ENCODE measurements at regions not wholly inside any gene's neighbourhood (a gene's known extent, or its start where the extent isn't known, plus 50 kb on each side); places are given as distances from the start of the nearest gene placed in this dataset.
"Not testable (repeated sequence)": the region's sequence is repeated elsewhere in the genome, so short reads cannot be mapped to it uniquely, and the experiment has no call there.

DNA sequence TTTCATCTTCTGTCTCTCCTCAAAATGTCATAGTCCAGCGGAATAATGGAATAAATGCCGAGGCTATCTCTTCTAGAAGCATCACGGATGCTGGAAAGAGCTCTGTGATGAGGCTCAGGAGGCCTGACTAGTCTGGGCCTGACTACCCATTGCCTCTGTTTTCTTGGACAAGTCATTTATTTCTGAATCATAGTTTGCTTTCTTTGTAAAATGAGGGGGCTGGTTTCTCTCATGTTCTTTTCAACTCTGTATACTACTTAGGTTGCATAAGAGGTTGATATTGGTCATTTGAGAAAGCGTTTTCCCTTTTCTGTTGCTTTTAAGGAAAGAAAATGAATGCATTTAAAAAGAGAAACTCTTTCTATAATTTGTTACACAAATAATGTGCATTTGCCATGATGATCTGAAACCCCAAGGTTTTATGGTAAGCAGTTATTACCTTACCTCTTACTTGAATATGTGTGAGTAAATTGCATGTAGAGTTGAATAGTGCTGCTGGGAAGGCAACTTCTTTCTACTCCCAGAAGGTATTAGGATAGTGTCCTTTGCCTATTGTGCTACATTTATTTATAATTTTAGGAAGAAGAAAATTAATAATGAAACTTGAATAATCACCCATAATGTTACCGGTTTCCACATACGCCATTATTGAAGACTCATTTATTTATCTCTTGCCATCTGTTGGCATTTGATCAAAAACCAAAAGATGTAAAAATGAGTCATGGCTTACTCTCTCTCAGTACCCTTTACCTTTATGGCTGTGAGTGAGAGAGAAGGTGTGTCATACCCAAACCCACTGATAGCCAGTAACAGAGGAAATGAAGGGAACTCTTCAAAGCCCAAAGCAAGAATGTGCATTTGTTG, 179.1 kb downstream of the FASLG start:
- no peak overlapping the region for H3K27ac ChIP-seq
- H3K9ac ChIP-seq (ENCODE audit: low read depth in 2 of 2, low read length in 2 of 2), result no peak overlapping the region
- intact Hi-C loops (cut with DNase I), result no loop called here
- no peak overlapping the region for H3K4me3 ChIP-seq
- no peak for DNase-seq
- H3K36me3 ChIP-seq, result no peaks in the 10 kb centered on the region
- H3K4me1 ChIP-seq, result no peaks in the 10 kb centered on the region
- no peaks in the 10 kb centered on the region for H3K27me3 ChIP-seq
- no peaks in the 10 kb centered on the region for H3K9me3 ChIP-seq
- TF ChIP-seq, protein P1, sequence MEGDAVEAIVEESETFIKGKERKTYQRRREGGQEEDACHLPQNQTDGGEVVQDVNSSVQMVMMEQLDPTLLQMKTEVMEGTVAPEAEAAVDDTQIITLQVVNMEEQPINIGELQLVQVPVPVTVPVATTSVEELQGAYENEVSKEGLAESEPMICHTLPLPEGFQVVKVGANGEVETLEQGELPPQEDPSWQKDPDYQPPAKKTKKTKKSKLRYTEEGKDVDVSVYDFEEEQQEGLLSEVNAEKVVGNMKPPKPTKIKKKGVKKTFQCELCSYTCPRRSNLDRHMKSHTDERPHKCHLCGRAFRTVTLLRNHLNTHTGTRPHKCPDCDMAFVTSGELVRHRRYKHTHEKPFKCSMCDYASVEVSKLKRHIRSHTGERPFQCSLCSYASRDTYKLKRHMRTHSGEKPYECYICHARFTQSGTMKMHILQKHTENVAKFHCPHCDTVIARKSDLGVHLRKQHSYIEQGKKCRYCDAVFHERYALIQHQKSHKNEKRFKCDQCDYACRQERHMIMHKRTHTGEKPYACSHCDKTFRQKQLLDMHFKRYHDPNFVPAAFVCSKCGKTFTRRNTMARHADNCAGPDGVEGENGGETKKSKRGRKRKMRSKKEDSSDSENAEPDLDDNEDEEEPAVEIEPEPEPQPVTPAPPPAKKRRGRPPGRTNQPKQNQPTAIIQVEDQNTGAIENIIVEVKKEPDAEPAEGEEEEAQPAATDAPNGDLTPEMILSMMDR (IDR thresholded peaks at IDR 0.05), result no peak

DNA sequence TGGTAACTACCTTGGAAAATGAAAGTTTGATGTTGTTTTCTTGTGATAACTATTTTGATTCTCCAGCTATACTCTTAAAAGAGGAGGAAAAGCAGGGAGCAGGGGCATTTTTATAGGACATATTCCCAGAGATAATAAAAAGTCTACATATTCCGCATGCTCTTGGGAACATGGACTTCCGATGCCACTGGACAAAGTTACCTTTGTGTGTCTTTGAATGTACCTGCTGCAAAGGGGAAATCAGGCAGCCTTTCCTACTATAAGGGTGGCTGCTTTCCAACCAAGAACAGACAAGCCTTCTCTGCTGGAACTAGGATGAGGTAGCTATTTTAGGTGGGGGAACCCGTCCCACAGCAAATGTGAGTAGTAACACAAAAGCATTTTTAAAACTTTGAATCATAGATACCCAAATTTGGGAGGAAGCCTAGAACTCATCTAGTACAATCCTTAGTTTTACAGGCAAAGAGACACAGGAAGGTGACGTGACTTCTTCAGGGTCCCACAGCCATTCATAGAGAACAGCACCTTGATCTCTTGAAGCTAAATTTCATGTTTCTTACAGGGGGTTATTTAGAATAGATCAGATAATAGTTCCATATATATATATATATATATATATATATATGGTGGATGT, 179.9 kb downstream of the FASLG start:
- Histone ChIP-seq H3K9me3 (no peaks in the 10 kb centered on the region), H3K27ac (no peak overlapping the region), H3K4me1 (no peaks in the 10 kb centered on the region), H3K4me3 (no peak overlapping the region), H3K9ac (ENCODE audit: low read depth in 2 of 2, low read length in 2 of 2) (no peak overlapping the region), H3K27me3 (no peaks in the 10 kb centered on the region), H3K36me3 (no peaks in the 10 kb centered on the region)
- no peak for DNase-seq
- intact Hi-C loops (cut with DNase I), result no loop called here
- TF ChIP-seq, protein P1 (IDR thresholded peaks at IDR 0.05), result no peak

DNA sequence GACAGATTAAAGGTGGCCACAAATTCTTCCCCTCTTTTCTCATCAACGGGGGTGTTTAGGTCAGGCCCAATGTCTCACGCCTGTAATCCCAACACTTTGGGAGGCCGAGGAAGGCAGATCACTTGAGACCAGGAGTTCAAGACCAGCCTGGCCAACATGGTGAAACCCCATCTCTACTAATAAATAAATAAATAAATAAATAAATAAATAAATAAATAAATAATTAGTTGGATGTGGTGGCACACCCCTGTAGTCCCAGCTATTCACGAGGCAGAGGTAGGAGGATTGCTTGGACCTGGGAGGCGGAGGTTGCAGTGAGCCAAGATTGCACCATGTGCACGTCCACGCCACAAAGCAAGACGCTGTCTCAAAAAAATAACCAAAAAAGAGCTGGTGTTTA, 180.7 kb downstream of the FASLG start:
- H3K27me3 ChIP-seq; H3K9ac ChIP-seq (ENCODE audit: low read depth in 2 of 2, low read length in 2 of 2); intact Hi-C loops (cut with DNase I); H3K27ac ChIP-seq; H3K4me1 ChIP-seq; H3K9me3 ChIP-seq; H3K4me3 ChIP-seq; H3K36me3 ChIP-seq; DNase-seq: not testable (repeated sequence)

DNA sequence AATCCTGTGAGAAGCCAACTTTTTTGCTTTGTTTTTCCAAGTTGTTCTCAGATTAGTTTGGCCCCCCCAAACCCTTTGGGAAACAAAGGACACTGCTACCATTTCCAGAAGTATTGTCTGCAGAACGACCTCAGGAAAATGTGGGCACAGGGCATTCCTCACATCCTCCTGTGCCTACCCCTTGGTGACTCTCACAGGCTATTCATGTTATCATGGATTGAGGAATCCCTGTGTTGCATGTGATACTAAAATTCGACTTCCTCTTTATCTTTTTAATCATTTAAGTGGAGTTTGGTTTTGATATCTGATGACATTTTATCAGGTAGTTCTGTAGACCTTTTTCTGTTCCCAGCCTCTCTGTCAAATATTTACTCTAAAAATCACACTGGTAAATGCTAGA, 184.5 kb downstream of the FASLG start:
- Histone ChIP-seq H3K27me3 (no peaks in the 10 kb centered on the region), H3K4me1 (no peaks in the 10 kb centered on the region), H3K9ac (ENCODE audit: low read depth in 2 of 2, low read length in 2 of 2) (no peak overlapping the region), H3K4me3 (no peak overlapping the region), H3K9me3 (no peaks in the 10 kb centered on the region), H3K27ac (no peak overlapping the region), H3K36me3 (no peaks in the 10 kb centered on the region)
- intact Hi-C loops (cut with DNase I), result no loop called here
- TF ChIP-seq, protein P1 (IDR thresholded peaks at IDR 0.05), result no peak
- DNase-seq, result no peak

DNA sequence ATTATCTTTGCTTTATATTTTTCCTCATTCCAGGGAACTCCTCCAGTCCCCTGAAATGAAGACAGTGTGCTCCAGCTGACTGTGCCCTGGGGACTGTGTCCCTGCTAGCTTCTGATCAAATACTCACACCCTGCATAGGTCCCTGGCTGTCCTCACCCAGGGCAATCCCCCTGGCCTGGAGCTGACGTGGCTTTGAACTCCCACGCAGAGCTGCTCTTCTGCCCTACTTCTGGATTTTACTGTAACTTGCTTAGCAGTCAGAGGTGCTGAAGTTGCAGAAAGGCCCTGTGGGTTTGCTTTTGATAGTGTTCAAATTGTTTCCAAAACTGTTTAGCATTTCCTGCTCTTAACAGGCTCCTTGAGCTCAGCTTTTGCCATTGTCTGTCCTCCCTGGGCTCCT, 186.5 kb downstream of the FASLG start:
- no peak for DNase-seq
- intact Hi-C loops (cut with DNase I), result no loop called here
- H3K27me3 ChIP-seq, result no peaks in the 10 kb centered on the region
- no peaks in the 10 kb centered on the region for H3K36me3 ChIP-seq
- TF ChIP-seq, protein P1 (IDR thresholded peaks at IDR 0.05), result no peak
- no peak overlapping the region for H3K9ac ChIP-seq (ENCODE audit: low read depth in 2 of 2, low read length in 2 of 2)
- no peak overlapping the region for H3K4me3 ChIP-seq
- H3K27ac ChIP-seq, result no peak overlapping the region
- H3K9me3 ChIP-seq, result no peaks in the 10 kb centered on the region
- no peaks in the 10 kb centered on the region for H3K4me1 ChIP-seq

DNA sequence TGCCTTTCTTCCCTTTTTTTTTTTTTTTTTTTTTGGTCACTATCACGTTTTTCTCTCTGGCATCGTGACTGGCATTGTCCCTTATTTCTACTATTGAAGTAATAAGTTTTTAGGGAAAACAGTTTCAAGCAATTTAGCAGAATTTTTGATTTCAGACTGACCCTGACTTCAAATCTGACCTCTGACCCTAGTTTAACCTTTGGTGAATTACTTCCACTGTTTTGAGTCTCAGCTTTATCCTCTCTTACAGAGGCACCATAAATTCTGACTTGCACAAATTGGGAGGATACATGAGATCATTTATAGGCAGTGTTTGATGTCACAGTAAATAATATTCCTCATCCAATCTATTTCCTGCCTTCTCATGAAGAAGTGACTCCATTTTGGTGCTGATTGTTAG, 187.0 kb downstream of the FASLG start:
- Histone ChIP-seq H3K4me1 (no peaks in the 10 kb centered on the region), H3K27me3 (no peaks in the 10 kb centered on the region), H3K4me3 (no peak overlapping the region), H3K27ac (no peak overlapping the region), H3K9me3 (no peaks in the 10 kb centered on the region), H3K36me3 (no peaks in the 10 kb centered on the region), H3K9ac (ENCODE audit: low read depth in 2 of 2, low read length in 2 of 2) (no peak overlapping the region)
- DNase-seq, result no peak
- TF ChIP-seq, protein P1 (IDR thresholded peaks at IDR 0.05), result no peak
- intact Hi-C loops (cut with DNase I), result no loop called here

DNA sequence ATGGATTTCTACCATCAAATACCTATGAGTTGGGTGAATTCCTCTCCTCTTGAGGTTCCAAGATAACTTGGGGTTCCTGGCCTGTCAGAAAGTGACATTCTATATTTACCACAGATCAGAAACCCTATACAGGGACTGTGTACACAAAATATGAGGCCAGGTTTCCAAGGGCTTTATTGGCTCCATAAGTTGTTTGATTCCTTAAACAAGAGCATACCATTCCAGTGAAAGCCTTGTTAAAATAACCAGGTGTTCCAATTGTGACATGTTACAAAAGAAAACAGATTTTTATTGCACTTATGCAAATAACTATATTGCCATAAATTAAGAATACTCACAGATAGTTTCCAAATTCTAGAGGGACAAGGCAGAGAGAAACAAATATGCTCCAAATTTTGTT, 188.9 kb downstream of the FASLG start:
- intact Hi-C loops (cut with DNase I); H3K27ac ChIP-seq: not testable (repeated sequence)

More for the DNA sequence above, 188.9 kb downstream of the FASLG start:
- H3K9me3 ChIP-seq; H3K4me3 ChIP-seq; DNase-seq; H3K27me3 ChIP-seq; H3K4me1 ChIP-seq; H3K9ac ChIP-seq (ENCODE audit: low read depth in 2 of 2, low read length in 2 of 2); H3K36me3 ChIP-seq: not testable (repeated sequence)

Measured in colonic mucosa (tissue), 4 donors.